HepG2 (cell line): ENCODE measurements at regions not wholly inside any gene's neighbourhood (a gene's known extent, or its start where the extent isn't known, plus 50 kb on each side); places are given as distances from the start of the nearest gene placed in this dataset.

Experiments
- HOMEZ ChIP-seq: IDR thresholded peaks from 2 replicates; pipeline ENCODE4 v1.6.1; 2016; ENCODE audit warnings: low read depth
- KIAA2018 ChIP-seq: sonication (generic); formaldehyde crosslinking; IDR thresholded peaks from 2 replicates; pipeline ENCODE4 v1.5.0; 2020; ENCODE audit warnings: mild to moderate bottlenecking, missing genetic modification reagents, borderline replicate concordance
- LCORL ChIP-seq, 2 experiments: fragments of 450-650 bp in 1 of 2; sonication (generic) in 1 of 2; formaldehyde crosslinking in 1 of 2; IDR thresholded peaks; 2 replicates each; pipeline versions ENCODE4 v1.5.0 to v1.6.1; 2017 to 2020; ENCODE audit warnings: antibody characterized with exemption in 1 of 2, missing genetic modification reagents in 1 of 2
- NCOR1 ChIP-seq: fragments of 200-600 bp; sonication (generic); IDR thresholded peaks from 2 replicates; pipeline ENCODE4 v1.7.0; 2017; ENCODE audit warnings: antibody characterized with exemption, low read length, borderline replicate concordance
- NKX3-1 ChIP-seq: sonication (generic); formaldehyde crosslinking; IDR thresholded peaks from 2 replicates; pipeline ENCODE4 v1.5.0; 2020; ENCODE audit warnings: missing genetic modification reagents
- TF ChIP-seq, protein P1 (sequence below): sonication (generic); formaldehyde crosslinking; conservative IDR thresholded peaks from 2 replicates; pipeline ENCODE4 v1.5.0; 2020; ENCODE audit warnings: missing genetic modification reagents
- TF ChIP-seq, protein P2 (sequence below): sonication (generic); formaldehyde crosslinking; conservative IDR thresholded peaks from 2 replicates; pipeline ENCODE4 v1.4.0; 2020; ENCODE audit warnings: mild to moderate bottlenecking, missing genetic modification reagents, moderate library complexity

- no peak for TF ChIP-seq HOMEZ (CRISPR knock-in tag)
- TF ChIP-seq LCORL (IDR thresholded peaks at IDR 0.05) = no peak
- no peak for TF ChIP-seq LCORL (CRISPR knock-in tag; IDR thresholded peaks at IDR 0.05)
- TF ChIP-seq, protein P1, sequence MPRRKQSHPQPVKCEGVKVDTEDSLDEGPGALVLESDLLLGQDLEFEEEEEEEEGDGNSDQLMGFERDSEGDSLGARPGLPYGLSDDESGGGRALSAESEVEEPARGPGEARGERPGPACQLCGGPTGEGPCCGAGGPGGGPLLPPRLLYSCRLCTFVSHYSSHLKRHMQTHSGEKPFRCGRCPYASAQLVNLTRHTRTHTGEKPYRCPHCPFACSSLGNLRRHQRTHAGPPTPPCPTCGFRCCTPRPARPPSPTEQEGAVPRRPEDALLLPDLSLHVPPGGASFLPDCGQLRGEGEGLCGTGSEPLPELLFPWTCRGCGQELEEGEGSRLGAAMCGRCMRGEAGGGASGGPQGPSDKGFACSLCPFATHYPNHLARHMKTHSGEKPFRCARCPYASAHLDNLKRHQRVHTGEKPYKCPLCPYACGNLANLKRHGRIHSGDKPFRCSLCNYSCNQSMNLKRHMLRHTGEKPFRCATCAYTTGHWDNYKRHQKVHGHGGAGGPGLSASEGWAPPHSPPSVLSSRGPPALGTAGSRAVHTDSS (CRISPR knock-in tag) = no peak
- peak; percentile 21; the same call in 1 of the 2 replicates for TF ChIP-seq NCOR1
- TF ChIP-seq NKX3-1 = no peak
- TF ChIP-seq, protein P2, sequence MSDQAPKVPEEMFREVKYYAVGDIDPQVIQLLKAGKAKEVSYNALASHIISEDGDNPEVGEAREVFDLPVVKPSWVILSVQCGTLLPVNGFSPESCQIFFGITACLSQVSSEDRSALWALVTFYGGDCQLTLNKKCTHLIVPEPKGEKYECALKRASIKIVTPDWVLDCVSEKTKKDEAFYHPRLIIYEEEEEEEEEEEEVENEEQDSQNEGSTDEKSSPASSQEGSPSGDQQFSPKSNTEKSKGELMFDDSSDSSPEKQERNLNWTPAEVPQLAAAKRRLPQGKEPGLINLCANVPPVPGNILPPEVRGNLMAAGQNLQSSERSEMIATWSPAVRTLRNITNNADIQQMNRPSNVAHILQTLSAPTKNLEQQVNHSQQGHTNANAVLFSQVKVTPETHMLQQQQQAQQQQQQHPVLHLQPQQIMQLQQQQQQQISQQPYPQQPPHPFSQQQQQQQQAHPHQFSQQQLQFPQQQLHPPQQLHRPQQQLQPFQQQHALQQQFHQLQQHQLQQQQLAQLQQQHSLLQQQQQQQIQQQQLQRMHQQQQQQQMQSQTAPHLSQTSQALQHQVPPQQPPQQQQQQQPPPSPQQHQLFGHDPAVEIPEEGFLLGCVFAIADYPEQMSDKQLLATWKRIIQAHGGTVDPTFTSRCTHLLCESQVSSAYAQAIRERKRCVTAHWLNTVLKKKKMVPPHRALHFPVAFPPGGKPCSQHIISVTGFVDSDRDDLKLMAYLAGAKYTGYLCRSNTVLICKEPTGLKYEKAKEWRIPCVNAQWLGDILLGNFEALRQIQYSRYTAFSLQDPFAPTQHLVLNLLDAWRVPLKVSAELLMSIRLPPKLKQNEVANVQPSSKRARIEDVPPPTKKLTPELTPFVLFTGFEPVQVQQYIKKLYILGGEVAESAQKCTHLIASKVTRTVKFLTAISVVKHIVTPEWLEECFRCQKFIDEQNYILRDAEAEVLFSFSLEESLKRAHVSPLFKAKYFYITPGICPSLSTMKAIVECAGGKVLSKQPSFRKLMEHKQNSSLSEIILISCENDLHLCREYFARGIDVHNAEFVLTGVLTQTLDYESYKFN (CRISPR knock-in tag) = 0 out of 2 replicates have a peak, but pooled peaks have one; percentile 28
- no peak for TF ChIP-seq KIAA2018 (CRISPR knock-in tag)
Measured at GRCh38 chr12:104896146-104896545, 61.9 kb downstream of the SLC41A2 start (continued).
